SJSA1 (cell line): ENCODE measurements at regions not wholly inside any gene's neighbourhood (a gene's known extent, or its start where the extent isn't known, plus 50 kb on each side); places are given as distances from the start of the nearest gene placed in this dataset.
"Not testable (repeated sequence)": the region's sequence is repeated elsewhere in the genome, so short reads cannot be mapped to it uniquely, and the experiment has no call there.

Source experiments
- DNase-seq, 2 experiments: peaks; one replicate each; pipeline ENCODE4 v3.0.0-alpha.2; 2015 to 2020; ENCODE audit warnings: low spot score in 2 of 2, low read depth in 1 of 2
- H3K27ac ChIP-seq: fragments of 250-450 bp; sonication (Bioruptor Pico); 2 replicates; pipeline ENCODE4 v1.5.1; 2020; ENCODE audit warnings: mild to moderate bottlenecking, moderate library complexity
- H3K27me3 ChIP-seq: fragments of 250-450 bp; sonication (Bioruptor Pico); replicated peaks from 2 replicates; pipeline ENCODE4 v1.5.1; 2020; ENCODE audit warnings: mild to moderate bottlenecking, moderate library complexity
- H3K36me3 ChIP-seq: fragments of 250-450 bp; sonication (Bioruptor Pico); 2 replicates; pipeline ENCODE4 v1.5.1; 2020; ENCODE audit warnings: mild to moderate bottlenecking
- H3K4me1 ChIP-seq: fragments of 250-450 bp; sonication (Bioruptor Pico); replicated peaks from 2 replicates; pipeline ENCODE4 v1.6.1; 2021; ENCODE audit warnings: mild to moderate bottlenecking
- H3K4me3 ChIP-seq: fragments of 250-450 bp; sonication (Bioruptor Pico); 2 replicates; pipeline ENCODE4 v1.5.1; 2020; ENCODE audit warnings: mild to moderate bottlenecking
- H3K9me3 ChIP-seq: fragments of 250-450 bp; sonication (Bioruptor Pico); replicated peaks from 2 replicates; pipeline ENCODE4 v1.5.1; 2020; ENCODE audit warnings: mild to moderate bottlenecking

GRCh38 chr20:57985278-57985677, 243.2 kb downstream of the ANKRD60 start:
- DNase-seq, result no peak
- H3K9me3 ChIP-seq, result no peaks in the 10 kb centered on the region
- H3K4me1 ChIP-seq, result peaks cover 4% of the 10 kb centered on the region
- no peak overlapping the region for H3K4me3 ChIP-seq
- H3K27ac ChIP-seq, result no peak overlapping the region
- H3K36me3 ChIP-seq, result no peaks in the 10 kb centered on the region
- H3K27me3 ChIP-seq, result no peaks in the 10 kb centered on the region

DNA sequence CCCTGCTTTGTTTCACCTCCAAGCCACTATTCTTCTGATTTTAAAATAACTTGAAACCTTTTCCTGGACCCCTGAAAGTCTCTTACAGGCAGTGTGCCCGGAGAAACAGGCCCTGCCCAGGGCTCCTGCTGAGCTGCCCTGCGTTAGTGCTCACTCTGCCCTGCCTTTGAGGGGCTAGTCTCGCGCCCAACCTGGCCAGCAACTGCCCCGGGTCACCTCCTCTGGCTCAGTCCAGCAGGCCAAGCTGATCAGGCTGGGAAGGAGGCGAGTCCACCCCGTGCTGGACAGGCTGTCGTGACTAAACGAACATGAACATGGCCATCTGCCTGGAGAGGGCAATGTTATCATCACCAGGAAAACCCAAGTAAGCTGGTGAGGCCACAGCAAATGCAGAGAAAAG, 245.4 kb downstream of the ANKRD60 start:
- Histone ChIP-seq H3K4me1 (no peaks in the 10 kb centered on the region), H3K36me3 (no peaks in the 10 kb centered on the region), H3K27me3 (no peaks in the 10 kb centered on the region), H3K27ac (no peak overlapping the region), H3K4me3 (no peak overlapping the region), H3K9me3 (no peaks in the 10 kb centered on the region)
- no peak for DNase-seq

DNA sequence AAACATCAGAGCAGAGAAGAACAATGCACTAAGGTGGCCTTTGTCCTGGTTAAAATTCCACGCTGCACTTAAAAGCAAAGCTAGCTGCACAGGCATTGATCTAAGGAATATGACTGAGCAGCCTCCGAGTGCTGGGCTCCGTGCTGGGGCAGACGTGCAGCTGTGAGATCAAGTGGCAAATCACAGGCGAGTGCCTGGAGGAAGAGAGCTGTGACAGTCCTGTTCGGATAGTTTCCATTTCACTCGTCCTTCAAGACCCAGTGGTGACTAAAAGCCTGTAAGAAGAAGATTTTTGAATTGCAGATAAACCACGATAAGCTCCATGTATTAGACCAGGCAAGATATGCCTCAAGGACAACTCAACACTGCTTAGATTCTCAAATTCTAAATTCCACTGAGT, 247.9 kb downstream of the ANKRD60 start:
- DNase-seq, result no peak
- Histone ChIP-seq H3K27me3 (no peaks in the 10 kb centered on the region), H3K4me1 (no peaks in the 10 kb centered on the region), H3K36me3 (no peaks in the 10 kb centered on the region), H3K4me3 (no peak overlapping the region), H3K27ac (no peak overlapping the region), H3K9me3 (no peaks in the 10 kb centered on the region)

DNA sequence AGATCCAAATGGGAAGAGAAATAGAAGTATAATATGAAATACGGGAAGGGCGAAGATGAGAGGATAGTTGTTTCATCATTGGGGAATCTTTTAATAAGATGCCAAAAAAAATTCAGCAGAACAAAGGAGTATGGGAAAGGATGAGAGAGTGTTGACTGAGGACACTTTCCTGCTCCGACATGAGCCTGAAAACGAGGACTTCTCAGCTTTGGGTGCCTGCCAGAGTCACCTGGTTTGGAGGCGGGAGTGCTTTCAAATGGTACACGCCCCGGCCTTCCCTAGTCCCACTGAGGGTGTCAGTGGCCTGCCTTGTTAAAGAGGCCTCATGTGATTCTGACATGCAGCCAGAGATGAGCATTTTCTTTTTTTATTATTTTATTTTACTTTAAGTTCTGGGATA, 250.9 kb downstream of the ANKRD60 start:
- DNase-seq, result no peak
- H3K27me3 ChIP-seq, result no peaks in the 10 kb centered on the region
- no peaks in the 10 kb centered on the region for H3K36me3 ChIP-seq
- no peaks in the 10 kb centered on the region for H3K9me3 ChIP-seq
- no peaks in the 10 kb centered on the region for H3K4me1 ChIP-seq
- H3K27ac ChIP-seq, result no peak overlapping the region
- H3K4me3 ChIP-seq, result no peak overlapping the region

DNA sequence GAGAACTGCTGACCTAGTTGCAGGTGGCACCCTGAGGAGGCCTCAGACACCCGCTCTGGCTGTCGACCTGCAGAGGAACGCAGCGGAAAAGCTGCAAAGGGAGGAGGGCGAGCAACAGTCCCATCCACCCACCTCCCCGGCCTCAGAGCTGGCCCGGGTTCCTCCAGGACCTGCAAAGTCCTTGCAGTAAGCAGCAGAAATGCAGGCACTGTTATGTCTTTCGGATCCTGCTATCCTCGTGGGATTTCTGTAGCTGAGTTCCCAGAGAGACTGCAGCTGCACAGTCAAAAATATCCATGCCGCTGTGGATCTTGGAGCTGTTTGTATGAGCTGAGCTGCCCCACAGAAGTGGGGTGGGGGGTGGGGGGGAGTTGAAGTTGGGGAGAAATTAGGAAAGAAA, 251.3 kb downstream of the ANKRD60 start:
- no peak for DNase-seq
- H3K36me3 ChIP-seq, result no peaks in the 10 kb centered on the region
- no peaks in the 10 kb centered on the region for H3K4me1 ChIP-seq
- no peak overlapping the region for H3K4me3 ChIP-seq
- no peaks in the 10 kb centered on the region for H3K27me3 ChIP-seq
- no peak overlapping the region for H3K27ac ChIP-seq
- H3K9me3 ChIP-seq, result no peaks in the 10 kb centered on the region

DNA sequence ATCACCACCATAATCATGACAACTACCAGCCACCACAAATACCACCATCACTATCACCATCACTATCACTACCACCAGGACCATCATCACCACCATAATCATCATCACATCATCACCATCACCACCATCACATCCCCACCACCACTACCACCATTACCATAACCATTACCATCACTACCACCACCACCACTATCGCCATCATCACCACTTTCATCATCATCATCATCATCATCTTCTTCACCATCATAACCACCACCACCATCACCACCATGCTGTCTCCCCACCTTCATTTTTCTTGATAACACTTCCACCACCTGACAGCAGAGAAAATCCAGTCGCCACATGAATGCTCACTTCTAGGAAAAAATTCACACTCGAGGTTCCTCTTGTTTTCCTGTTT, 253.6 kb downstream of the ANKRD60 start:
- H3K4me3 ChIP-seq, result no peak overlapping the region
- no peaks in the 10 kb centered on the region for H3K9me3 ChIP-seq
- no peak for DNase-seq
- H3K36me3 ChIP-seq, result no peaks in the 10 kb centered on the region
- H3K27ac ChIP-seq, result no peak overlapping the region
- no peaks in the 10 kb centered on the region for H3K27me3 ChIP-seq
- H3K4me1 ChIP-seq, result no peaks in the 10 kb centered on the region

DNA sequence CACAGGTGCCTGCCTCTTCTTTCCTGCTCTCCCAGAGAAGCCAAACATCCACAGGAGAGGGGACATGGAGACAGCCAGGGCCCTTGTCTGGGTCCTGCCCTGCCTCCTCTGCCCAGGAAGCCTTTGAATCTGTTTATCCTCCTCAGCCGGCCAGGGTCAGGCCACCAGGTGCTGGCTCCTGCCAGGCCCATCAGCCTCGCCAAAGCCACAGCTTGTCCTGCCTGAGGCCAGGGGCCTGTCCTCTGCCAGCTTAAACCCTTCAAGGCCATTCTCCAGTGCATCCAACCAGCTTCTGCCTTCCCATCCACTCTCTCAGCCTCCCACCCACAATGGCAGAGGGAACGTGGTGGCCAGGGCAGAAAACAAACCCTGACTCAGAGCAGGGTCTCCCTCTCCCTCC, 254.6 kb downstream of the ANKRD60 start:
- Histone ChIP-seq H3K27me3 (no peaks in the 10 kb centered on the region), H3K9me3 (no peaks in the 10 kb centered on the region), H3K4me1 (no peaks in the 10 kb centered on the region), H3K36me3 (no peaks in the 10 kb centered on the region), H3K4me3 (no peak overlapping the region), H3K27ac (no peak overlapping the region)
- no peak for DNase-seq

- H3K9me3 ChIP-seq, H3K4me1 ChIP-seq, H3K4me3 ChIP-seq, H3K27ac ChIP-seq, H3K27me3 ChIP-seq, H3K36me3 ChIP-seq, DNase-seq: not testable (repeated sequence)
Observed at GRCh38 chr20:57971583-57971982, 256.9 kb downstream of the ANKRD60 start.

DNA sequence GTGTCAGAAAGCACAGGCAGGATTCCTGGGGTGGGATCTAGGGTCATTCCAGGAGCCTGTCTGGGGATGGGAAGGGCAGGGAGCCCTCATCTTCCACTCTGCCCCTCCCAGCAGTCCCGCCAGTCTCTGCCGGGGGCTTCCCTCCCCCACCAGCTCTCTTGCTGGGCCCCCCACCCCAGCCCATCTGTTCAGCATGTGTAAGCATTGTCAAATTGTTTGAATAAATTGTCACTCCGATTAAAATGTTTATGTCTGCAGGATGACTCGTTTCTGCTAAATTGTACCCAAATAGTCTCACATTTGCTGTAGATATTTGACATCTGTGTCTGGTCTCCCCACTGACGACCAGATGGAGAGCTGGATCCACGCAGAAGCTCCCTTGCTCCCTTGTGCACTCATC, 257.6 kb downstream of the ANKRD60 start:
- Histone ChIP-seq H3K27ac (no peak overlapping the region), H3K9me3 (no peaks in the 10 kb centered on the region), H3K4me1 (no peaks in the 10 kb centered on the region), H3K4me3 (no peak overlapping the region), H3K36me3 (no peaks in the 10 kb centered on the region), H3K27me3 (no peaks in the 10 kb centered on the region)
- no peak for DNase-seq

DNA sequence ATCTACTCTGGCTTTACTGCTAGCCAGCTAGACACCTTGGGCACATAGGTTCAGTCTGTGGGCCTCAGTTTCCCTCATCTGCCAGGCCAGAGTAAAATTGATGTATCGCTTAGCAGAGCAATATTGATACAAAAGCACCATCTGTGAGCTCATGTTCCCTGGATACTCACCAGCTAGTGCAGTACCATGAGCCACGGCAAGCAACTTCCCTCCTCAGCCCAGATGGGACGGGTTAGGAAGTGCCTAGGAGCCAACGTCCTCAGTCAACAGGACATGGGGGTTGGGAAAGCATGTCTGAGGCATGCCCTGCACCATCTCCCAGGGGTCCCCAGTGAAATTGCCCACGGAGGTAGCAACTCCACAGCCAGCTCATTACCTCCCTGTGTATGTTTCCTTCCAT, 258.3 kb downstream of the ANKRD60 start:
- DNase-seq, result no peak
- H3K4me3 ChIP-seq, result no peak overlapping the region
- no peaks in the 10 kb centered on the region for H3K27me3 ChIP-seq
- H3K4me1 ChIP-seq, result no peaks in the 10 kb centered on the region
- H3K9me3 ChIP-seq, result no peaks in the 10 kb centered on the region
- no peaks in the 10 kb centered on the region for H3K36me3 ChIP-seq
- H3K27ac ChIP-seq, result no peak overlapping the region

- Histone ChIP-seq H3K36me3 (no peaks in the 10 kb centered on the region), H3K27ac (no peak overlapping the region), H3K9me3 (no peaks in the 10 kb centered on the region), H3K4me1 (no peaks in the 10 kb centered on the region), H3K4me3 (no peak overlapping the region), H3K27me3 (no peaks in the 10 kb centered on the region)
- no peak for DNase-seq
Observed at GRCh38 chr20:57968120-57968519, 258.3 kb upstream of the PMEPA1 start.

DNA sequence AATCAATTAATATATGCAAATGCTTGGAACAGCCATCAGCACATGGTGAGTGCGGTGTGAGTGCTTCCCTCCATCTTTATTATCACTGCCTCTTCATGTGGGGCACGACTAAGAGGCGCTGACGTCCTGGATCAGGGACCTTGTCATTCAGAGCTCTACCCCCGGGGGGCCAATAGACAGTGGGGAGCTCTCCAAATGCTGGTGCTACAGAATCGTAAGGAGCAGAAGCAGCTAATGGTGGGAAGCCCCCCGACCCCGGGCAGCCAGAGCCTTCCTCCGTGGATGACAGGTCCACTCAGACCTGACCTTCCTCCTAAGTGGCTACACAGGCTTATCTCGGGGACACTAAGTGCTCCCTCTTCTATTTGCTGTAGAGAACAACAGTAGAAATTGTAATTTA, 257.5 kb upstream of the PMEPA1 start:
- no peaks in the 10 kb centered on the region for H3K9me3 ChIP-seq
- H3K4me1 ChIP-seq, result no peaks in the 10 kb centered on the region
- H3K36me3 ChIP-seq, result no peaks in the 10 kb centered on the region
- H3K27ac ChIP-seq, result no peak overlapping the region
- H3K4me3 ChIP-seq, result no peak overlapping the region
- no peaks in the 10 kb centered on the region for H3K27me3 ChIP-seq
- DNase-seq, result no peak

GRCh38 chr20:57966620-57967019, 256.8 kb upstream of the PMEPA1 start:
- Histone ChIP-seq H3K27me3 (no peaks in the 10 kb centered on the region), H3K36me3 (no peaks in the 10 kb centered on the region), H3K27ac (no peak overlapping the region), H3K4me1 (no peaks in the 10 kb centered on the region), H3K9me3 (no peaks in the 10 kb centered on the region), H3K4me3 (no peak overlapping the region)
- no peak for DNase-seq

- no peaks in the 10 kb centered on the region for H3K27me3 ChIP-seq
Observed at GRCh38 chr20:57965441-57965840, 255.6 kb upstream of the PMEPA1 start.

DNA sequence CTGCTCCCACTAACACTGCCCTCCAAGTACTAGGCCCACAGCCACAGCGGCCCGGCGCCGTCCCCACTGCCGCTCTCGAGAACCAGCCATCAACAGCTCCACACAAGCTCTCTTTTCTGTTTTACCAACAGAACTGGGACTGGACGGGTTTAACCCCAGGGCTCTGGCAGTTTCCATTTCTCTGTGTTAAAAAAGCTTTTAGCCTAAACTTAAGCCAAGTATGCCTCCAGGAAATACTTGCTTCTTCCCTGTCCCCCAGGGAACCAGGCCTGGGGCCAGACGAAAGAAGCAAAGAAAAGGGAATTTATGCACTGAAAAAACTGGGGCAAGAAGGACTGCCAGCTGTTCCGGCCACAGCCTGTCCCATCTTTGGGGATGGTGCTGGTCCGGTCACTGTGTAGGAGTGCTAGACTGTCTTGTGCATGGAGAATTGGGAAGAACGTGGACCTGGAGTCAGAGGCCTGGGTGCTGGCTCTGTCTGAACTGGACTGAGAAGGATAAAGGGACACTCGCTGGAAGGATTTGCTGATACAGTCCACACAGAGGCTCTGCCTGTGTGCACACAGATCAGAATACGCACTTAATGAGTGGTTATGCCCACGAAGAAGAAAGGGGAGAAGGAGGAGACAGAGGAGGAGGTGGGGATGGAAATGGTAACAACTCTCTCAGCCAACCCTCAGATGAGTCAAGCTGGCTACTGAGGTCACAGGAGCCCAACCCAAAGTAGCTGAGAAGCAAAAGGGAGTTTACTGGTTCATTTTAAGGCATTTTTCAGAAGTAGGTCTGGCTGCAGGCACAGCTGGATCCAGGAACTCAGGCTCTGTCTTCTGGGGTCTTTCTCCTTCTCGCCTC, 254.4 kb upstream of the PMEPA1 start:
- Histone ChIP-seq H3K27me3 (no peaks in the 10 kb centered on the region), H3K4me3 (no peak overlapping the region), H3K27ac (no peak overlapping the region), H3K9me3 (no peaks in the 10 kb centered on the region), H3K4me1 (no peaks in the 10 kb centered on the region), H3K36me3 (no peaks in the 10 kb centered on the region)
- no peak for DNase-seq

More at GRCh38 chr20:57965441-57965840, 255.6 kb upstream of the PMEPA1 start:
- DNase-seq, result no peak
- Histone ChIP-seq H3K27ac (no peak overlapping the region), H3K4me3 (no peak overlapping the region), H3K36me3 (no peaks in the 10 kb centered on the region), H3K9me3 (no peaks in the 10 kb centered on the region), H3K4me1 (no peaks in the 10 kb centered on the region)
